ENCODE measurements at regions not wholly inside any gene's neighbourhood (a gene's known extent, or its start where the extent isn't known, plus 50 kb on each side); places are given as distances from the start of the nearest gene placed in this dataset.
"Not testable (repeated sequence)": the region's sequence is repeated elsewhere in the genome, so short reads cannot be mapped to it uniquely, and the experiment has no call there.

GRCh38 chr20:29411458-29411820, 1846.0 kb upstream of the DEFB115 start:
- not testable (repeated sequence) for DNase-seq (ENCODE audit: low read depth in 1 of 2, low spot score in 1 of 2)

- no peak for DNase-seq (ENCODE audit: low read depth in 1 of 2, low spot score in 1 of 2)
Measured at GRCh38 chr20:29419378-29419777, 1838.1 kb upstream of the DEFB115 start.

GRCh38 chr20:29427201-29428060, 1830.0 kb upstream of the DEFB115 start:
- no peak for DNase-seq (ENCODE audit: low read depth in 1 of 2, low spot score in 1 of 2)

GRCh38 chr20:29430531-29430930, 1826.9 kb upstream of the DEFB115 start:
- no peak for DNase-seq (ENCODE audit: low read depth in 1 of 2, low spot score in 1 of 2)

GRCh38 chr20:29440721-29441120, 1816.7 kb upstream of the DEFB115 start:
- DNase-seq (ENCODE audit: low read depth in 1 of 2, low spot score in 1 of 2): not testable (repeated sequence)

GRCh38 chr20:29443206-29443781, 1814.2 kb upstream of the DEFB115 start:
- DNase-seq (ENCODE audit: low read depth in 1 of 2, low spot score in 1 of 2): peak in 1 of 2 donors; percentile 27

GRCh38 chr20:29443819-29444218, 1813.6 kb upstream of the DEFB115 start:
- DNase-seq (ENCODE audit: low read depth in 1 of 2, low spot score in 1 of 2): no peak

- peak in 1 of 2 donors; percentile 47 for DNase-seq (ENCODE audit: low read depth in 1 of 2, low spot score in 1 of 2)
Measured at GRCh38 chr20:29445050-29445907, 1812.2 kb upstream of the DEFB115 start.

GRCh38 chr20:29447517-29448484, 1809.7 kb upstream of the DEFB115 start:
- not testable (repeated sequence) for DNase-seq (ENCODE audit: low read depth in 1 of 2, low spot score in 1 of 2)

GRCh38 chr20:29448806-29449470, 1808.5 kb upstream of the DEFB115 start:
- DNase-seq (ENCODE audit: low read depth in 1 of 2, low spot score in 1 of 2): no peak

GRCh38 chr20:29452186-29452585, 1805.3 kb upstream of the DEFB115 start:
- no peak for DNase-seq (ENCODE audit: low read depth in 1 of 2, low spot score in 1 of 2)

- DNase-seq (ENCODE audit: low read depth in 1 of 2, low spot score in 1 of 2): not testable (repeated sequence)
Measured at GRCh38 chr20:29456987-29457693, 1800.3 kb upstream of the DEFB115 start.

GRCh38 chr20:29472606-29473005, 1784.9 kb upstream of the DEFB115 start:
- no peak for DNase-seq (ENCODE audit: low read depth in 1 of 2, low spot score in 1 of 2)

GRCh38 chr20:29492840-29493239, 1764.6 kb upstream of the DEFB115 start:
- DNase-seq (ENCODE audit: low read depth in 1 of 2, low spot score in 1 of 2): not testable (repeated sequence)

- not testable (repeated sequence) for DNase-seq (ENCODE audit: low read depth in 1 of 2, low spot score in 1 of 2)
Measured at GRCh38 chr20:29496767-29497166, 1760.7 kb upstream of the DEFB115 start.

GRCh38 chr20:29497261-29497671, 1760.2 kb upstream of the DEFB115 start:
- DNase-seq (ENCODE audit: low read depth in 1 of 2, low spot score in 1 of 2): no peak

GRCh38 chr20:29497684-29498083, 1759.8 kb upstream of the DEFB115 start:
- DNase-seq (ENCODE audit: low read depth in 1 of 2, low spot score in 1 of 2): not testable (repeated sequence)

GRCh38 chr20:29500738-29501137, 1756.7 kb upstream of the DEFB115 start:
- not testable (repeated sequence) for DNase-seq (ENCODE audit: low read depth in 1 of 2, low spot score in 1 of 2)

GRCh38 chr20:29514634-29515033, 1742.8 kb upstream of the DEFB115 start:
- DNase-seq (ENCODE audit: low read depth in 1 of 2, low spot score in 1 of 2): not testable (repeated sequence)

All from activated CD4-positive, alpha-beta T cell treated with anti-CD3 and anti-CD28 coated beads, Interleukin-2, amount 50 U/mL, for 24 hours (primary cell).